HG03175 (cell line): ENCODE measurements at regions not wholly inside any gene's neighbourhood (a gene's known extent, or its start where the extent isn't known, plus 50 kb on each side); places are given as distances from the start of the nearest gene placed in this dataset.
"Not testable (repeated sequence)": the region's sequence is repeated elsewhere in the genome, so short reads cannot be mapped to it uniquely, and the experiment has no call there.

ENCODE experiments used
- ATAC-seq: cut with Tn5 transposase; IDR thresholded peaks from one replicate; pipeline ENCODE4 v1.9.1; 2021; ENCODE audit warnings: mild to moderate bottlenecking, moderate library complexity; ENCODE audit not compliant: unreplicated experiment

- ATAC-seq = not testable (repeated sequence)
These were observed 149.2 kb downstream of the PCDH7 start for GRCh38 chr4:30869387-30869786.

- ATAC-seq = no peak
These were observed 150.3 kb downstream of the PCDH7 start for GRCh38 chr4:30870513-30870912.

- no peak for ATAC-seq
These were observed 155.6 kb downstream of the PCDH7 start for GRCh38 chr4:30875658-30876269.

GRCh38 chr4:30879855-30880598, 159.9 kb downstream of the PCDH7 start:
- no peak for ATAC-seq

- no peak for ATAC-seq
These were observed 161.8 kb downstream of the PCDH7 start for GRCh38 chr4:30881985-30882384.

GRCh38 chr4:30882443-30882842, 162.3 kb downstream of the PCDH7 start:
- no peak for ATAC-seq

- no peak for ATAC-seq
These were observed 163.0 kb downstream of the PCDH7 start for GRCh38 chr4:30882995-30883675.

- no peak for ATAC-seq
These were observed 181.6 kb downstream of the PCDH7 start for GRCh38 chr4:30901461-30902451.

- ATAC-seq = no peak
These were observed 183.5 kb downstream of the PCDH7 start for GRCh38 chr4:30903502-30904214.

GRCh38 chr4:30904215-30904555, 184.0 kb downstream of the PCDH7 start:
- no peak for ATAC-seq

GRCh38 chr4:30904588-30904987, 184.4 kb downstream of the PCDH7 start:
- no peak for ATAC-seq

GRCh38 chr4:30912098-30912714, 192.0 kb downstream of the PCDH7 start:
- ATAC-seq = no peak

GRCh38 chr4:30916337-30917274, 196.4 kb downstream of the PCDH7 start:
- ATAC-seq = no peak

- ATAC-seq = no peak
These were observed 197.8 kb downstream of the PCDH7 start for GRCh38 chr4:30917946-30918345.

- no peak for ATAC-seq
These were observed 199.3 kb downstream of the PCDH7 start for GRCh38 chr4:30919458-30919857.

- ATAC-seq = no peak
These were observed 199.9 kb downstream of the PCDH7 start for GRCh38 chr4:30920043-30920442.

GRCh38 chr4:30922625-30923024, 202.5 kb downstream of the PCDH7 start:
- no peak for ATAC-seq

- ATAC-seq = no peak
These were observed 204.3 kb downstream of the PCDH7 start for GRCh38 chr4:30924495-30924894.

GRCh38 chr4:30929649-30930048, 209.5 kb downstream of the PCDH7 start:
- no peak for ATAC-seq
